Stimulated activated CD4-positive, alpha-beta T cell treated with anti-CD3 and anti-CD28 coated beads, Interleukin-15, amount 100 ng/mL, for 24 hours (primary cell): ENCODE measurements at regions not wholly inside any gene's neighbourhood (a gene's known extent, or its start where the extent isn't known, plus 50 kb on each side); places are given as distances from the start of the nearest gene placed in this dataset.

ENCODE experiments used
- DNase-seq: peaks from one replicate; pipeline ENCODE4 v3.0.0-alpha.2; 2020

DNA sequence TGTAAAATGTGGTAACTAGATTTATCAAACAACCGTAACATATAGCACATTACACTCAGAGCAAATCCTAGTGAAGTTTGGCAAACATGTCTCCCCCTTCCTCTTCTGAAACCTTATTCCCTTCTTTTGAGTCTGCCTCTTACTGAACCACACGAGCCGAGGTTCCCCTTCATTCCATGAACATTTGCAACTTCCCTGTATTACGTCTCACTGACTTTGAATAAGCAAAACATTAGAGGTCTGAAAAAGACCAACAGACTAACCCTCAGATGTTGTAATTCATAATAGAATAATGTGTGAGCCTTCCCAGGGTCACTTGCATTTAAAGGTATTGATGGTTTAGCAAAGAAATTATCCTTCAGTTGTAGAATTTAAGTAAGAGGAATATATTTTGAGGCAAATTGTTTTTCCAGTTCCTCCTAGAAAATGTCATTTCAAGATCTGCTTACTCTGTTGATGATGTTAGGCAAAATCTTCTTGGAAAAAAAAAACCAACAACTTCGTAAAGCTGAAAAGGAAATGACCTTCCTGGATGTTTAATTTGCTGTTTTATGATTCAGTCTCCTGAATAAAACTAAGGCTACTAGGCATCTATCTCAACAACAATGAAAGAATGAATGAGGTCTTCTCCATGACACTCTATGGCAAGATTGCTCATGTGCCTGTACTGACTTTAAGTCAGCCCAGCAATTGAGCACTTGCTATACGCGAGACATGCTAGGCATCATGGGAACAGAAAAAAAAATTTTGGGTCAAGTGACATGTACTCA, 296.9 kb upstream of the NECTIN3 start:
- DNase-seq = no peak

DNA sequence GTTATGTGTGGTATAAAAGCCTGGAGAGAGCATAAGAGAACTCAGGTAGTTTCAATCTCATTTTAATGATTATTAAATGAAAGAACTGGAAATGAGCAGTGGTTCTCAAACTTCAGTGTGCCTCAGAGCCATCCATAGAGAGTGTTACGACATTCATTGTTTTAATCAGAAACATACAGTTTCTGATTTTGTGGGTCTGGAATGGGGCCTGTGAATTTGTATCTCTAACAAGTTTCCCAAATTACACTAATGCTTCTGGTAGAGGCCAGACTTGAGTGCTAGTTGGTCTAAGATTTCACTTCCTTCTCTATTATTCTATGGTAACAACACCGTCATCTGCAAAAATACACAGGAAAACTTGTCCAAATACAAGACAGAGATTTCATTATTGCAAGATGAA, 292.0 kb upstream of the NECTIN3 start:
- DNase-seq = no peak

DNA sequence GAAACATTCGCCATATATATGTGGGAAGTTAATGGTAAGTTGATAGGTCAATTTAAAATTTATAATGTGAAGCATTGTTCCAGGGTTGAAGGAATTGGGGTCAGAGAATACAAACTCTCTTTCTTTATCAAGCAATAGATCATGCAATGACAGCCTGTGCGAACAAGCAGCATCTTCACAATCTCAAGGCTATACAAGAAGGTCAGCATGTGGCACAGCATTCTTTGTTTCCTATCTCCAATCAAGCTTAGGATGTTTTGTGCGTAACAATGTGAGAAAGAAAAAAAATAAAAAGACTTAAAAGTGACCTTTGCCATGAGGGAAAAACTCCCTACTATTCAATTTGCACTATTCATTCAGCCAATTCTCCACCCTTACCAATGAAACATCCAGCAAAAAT, 288.1 kb upstream of the NECTIN3 start:
- DNase-seq = no peak

DNA sequence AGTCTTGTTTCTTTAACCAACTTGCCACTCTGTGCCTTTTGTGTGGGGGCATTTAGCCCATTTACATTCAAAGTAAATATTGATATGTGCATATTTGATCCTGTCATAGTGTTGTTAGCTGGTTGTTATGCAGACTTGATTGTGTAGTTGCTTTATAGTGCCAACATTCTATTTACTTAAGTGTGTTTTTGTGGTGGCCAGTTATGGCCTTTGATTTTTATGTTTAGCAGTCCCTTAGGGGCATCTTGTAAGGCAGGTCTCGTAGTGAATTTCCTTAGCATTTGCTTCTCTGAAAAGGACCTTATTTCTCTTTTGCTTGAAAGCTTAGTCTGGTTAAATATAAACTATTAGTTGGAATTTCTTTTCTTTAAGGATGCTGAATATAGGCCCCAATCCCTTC, 282.8 kb upstream of the NECTIN3 start:
- DNase-seq = no peak

DNA sequence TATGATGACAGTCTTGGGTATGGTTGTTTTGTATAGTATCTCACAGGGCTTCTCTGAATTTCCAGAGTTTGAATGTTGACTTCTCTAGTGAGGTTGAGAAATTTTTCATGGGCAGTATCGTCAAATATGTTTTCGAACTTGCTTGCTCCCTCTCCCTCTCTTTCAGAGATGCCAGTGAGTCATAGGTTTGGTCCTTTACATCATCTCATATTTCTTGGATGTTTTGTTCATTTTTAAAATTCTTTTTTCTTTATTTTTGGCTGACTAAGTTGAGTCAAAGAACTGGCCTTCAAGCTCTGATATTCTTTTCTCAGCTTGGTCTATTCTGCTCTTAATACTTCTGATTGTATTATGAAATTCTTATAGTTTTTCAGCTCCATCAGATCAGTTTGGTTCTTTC, 282.3 kb upstream of the NECTIN3 start:
- no peak for DNase-seq

DNA sequence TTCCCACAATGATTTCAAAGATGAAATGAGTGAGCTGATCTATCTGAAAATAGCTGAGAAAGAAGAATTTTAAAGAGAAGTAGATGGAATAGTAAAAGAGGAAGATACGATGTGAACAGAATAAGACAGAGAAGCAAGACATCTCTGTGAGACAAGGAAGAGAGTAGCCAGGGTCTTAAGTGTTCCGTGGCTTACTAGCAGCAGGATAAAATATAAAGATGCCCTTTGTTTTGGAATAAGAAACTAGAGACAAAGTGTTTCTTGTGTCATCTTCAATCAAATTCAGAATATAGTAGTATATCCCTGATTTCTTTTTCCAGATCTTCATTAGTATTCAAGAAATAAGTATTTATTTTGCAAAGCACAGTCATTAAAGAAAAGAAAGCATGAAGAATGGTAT, 281.0 kb upstream of the NECTIN3 start:
- DNase-seq = no peak

DNA sequence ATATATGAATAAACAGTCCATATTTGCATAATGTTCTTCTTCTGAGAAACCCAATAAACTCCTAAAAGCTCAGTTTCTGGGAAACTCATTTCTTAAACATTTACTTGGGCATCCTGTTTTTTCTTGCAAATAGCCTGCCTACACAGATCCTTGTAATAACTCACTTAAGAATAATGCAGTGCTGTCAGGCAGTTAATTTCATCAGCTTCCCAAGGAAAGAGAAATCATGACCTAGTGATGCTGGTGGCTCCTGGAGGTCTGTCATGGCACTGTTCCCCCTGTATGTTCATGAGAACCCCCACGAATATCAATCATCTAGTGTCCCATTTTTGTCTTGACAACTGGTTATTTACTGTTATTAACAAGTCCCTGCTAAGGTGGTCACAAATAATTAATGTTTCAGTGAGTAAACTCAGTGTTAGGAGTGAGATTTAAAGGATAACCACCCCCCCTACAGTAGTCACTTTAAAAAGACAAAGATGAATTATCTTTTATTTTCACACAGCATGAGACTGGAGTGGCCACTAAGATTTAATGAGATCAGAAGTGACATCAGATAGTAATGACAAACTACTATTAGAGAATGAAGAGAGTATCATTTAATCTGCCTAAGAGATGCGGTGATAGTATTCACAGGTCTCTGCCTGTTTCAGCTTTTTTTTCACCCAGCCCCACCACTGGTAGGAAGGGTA, 279.5 kb upstream of the NECTIN3 start:
- no peak for DNase-seq

DNA sequence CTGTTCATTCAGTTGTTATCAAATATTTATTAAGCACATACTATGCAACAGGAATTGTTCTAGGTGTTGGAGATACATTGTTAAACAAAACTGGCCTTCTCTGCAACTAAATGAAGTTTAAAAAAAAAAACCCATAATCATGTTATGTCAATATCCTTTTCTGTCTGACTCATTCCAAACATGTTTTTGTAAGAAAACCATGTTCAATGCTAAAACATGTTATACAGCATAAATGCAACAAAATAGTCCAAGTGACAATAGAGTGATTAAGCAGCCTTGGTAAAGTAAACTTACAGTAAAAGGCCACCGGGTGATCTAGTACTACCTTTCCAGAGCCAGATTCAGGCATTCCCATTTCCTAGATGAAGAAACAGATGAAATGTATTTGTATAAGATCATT, 278.0 kb upstream of the NECTIN3 start:
- no peak for DNase-seq

DNA sequence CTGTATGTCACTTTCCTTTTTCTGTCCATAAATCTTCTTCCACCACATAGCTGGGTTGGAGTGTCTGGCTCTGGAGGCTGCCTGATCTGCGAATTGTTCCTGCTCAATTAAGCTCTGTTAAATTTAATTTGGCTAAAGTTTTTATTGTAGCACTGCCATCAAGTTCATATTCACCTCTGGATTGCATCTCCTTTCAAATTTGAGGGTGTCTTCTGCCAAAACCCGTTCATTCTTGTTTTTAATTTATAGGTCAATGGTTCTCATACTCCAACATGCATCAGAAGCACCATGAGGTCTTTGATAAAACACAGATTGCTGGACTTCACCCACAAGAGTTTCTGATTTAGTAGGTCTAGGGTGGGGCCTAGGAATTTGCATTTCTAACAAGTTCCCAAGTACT, 276.5 kb upstream of the NECTIN3 start:
- no peak for DNase-seq

DNA sequence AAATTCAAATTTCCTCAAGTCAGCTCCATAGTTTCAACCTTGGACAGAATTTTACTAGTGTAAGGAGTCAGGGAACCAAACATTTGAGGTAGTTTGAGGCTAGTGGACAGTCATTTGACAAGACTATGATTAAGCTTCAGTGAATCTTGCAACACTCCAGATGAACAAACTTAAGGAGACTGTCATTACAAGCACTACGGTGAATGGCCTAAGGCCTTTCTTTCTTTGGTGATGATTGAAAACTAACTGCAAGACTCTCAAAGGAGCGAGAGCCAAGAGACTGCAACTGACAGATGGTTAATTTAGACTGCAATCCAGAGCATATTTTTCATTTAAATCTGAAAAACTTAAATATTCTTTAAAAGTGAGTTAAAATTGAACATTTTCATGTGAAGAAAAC, 272.3 kb upstream of the NECTIN3 start:
- no peak for DNase-seq

DNA sequence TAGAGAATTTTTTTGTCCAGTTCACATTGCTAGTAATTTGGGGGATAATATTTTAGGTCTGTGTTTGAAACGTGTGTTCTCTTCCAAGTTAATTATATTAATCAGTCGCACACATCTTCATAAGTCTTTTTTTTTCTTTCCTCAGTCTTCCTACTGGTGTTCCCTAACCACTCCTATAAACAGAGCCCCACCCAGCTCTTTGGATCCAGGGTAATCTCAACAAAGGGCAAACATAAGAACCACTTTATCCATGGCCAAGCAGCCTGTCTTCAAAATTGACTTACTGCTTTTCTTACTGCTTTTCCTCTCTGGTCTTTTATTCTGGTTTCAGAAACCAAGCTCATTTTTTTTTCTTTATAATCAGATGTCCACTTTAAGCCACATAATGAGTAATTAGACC, 266.8 kb upstream of the NECTIN3 start:
- no peak for DNase-seq

DNA sequence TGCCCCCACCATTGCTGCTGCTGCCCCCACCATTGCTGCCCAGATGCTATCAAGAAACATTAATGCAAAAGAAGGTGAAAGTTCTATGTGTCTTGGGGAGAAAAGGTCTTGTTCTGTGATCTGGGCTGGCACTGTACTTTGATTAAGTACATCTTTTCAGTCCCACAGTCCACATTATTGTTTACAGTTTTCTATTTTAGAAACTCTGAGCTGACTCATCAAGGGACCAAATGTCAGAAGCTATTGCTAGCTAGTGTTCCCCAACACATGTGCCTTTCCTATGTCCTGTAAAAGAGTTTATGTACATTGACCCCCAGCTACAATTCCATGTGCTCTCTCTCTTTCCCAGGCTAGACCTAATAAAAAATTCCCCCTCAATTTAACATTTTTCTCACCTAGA, 264.7 kb upstream of the NECTIN3 start:
- no peak for DNase-seq

DNA sequence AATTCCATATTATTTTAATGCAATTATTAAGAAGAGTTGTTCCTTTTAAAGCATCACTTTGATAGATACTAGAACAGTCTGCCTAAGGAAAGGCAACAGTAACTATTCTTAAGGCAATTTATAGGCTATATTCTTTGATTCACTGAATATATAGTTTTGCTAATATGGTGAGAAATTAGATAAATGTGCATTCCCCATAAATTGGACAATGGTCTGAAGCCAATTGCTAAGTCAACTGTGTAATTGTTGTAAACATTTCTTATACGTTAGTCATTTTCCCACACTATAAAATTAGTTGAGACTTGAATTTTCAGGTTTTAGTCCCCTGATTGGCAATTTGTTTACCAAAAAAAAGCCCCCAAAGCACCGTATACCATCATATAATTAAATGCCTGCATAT, 263.0 kb upstream of the NECTIN3 start:
- no peak for DNase-seq

DNA sequence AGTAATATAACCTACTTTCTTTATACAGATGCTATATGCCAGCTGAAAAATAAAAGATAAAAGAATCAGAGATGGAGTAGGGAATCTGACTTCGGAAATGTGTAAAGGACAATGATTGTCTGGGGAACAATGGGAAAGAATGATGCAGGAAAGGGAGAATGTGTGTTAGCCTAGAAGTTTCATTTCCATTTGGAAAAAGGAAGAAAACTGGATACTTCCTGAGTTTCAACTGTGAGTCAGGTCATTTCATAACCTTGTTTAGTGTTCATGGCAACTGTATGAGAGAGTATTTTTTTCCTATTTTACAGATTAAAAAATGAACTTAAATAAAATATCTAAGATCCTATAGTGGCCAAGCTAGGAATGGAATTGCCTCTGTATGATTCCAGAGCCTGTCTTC, 261.3 kb upstream of the NECTIN3 start:
- no peak for DNase-seq

DNA sequence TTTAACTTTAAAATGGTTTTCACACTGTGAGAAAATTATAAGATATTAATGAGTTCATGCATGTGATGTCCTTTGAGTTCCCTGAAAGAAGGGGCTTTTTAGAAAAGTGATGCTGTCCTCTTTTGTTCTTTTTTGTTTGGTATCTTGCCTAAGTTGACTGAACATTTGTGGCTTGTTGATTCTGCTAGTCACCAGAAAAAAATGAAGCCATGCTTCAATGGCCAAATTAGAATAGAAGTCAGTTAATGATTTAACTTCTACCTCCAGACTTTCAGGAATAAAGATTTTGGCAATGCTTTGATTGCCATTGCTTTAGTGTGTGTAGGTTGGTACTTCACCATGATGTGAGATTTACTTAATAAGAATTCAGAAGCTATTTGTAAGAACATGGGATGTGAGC, 260.6 kb upstream of the NECTIN3 start:
- no peak for DNase-seq

DNA sequence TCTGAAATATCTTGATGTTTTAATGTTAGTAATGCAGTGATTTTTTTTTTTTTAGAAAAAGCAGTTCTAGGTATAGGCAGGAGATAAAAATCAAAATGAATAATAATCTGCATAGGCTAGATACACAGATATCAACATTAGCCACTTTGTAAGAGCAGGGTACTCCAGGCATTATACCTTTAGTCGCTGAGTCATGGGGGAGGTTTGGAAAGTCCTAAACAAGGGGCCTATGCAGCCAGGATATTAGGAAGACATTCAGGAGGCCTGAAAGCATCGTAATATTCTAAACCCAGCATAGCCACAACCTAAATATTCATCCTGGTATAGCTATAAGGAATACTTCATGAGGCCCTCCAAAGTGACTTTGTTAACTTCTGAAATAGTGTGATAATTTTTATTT, 258.1 kb upstream of the NECTIN3 start:
- no peak for DNase-seq

DNA sequence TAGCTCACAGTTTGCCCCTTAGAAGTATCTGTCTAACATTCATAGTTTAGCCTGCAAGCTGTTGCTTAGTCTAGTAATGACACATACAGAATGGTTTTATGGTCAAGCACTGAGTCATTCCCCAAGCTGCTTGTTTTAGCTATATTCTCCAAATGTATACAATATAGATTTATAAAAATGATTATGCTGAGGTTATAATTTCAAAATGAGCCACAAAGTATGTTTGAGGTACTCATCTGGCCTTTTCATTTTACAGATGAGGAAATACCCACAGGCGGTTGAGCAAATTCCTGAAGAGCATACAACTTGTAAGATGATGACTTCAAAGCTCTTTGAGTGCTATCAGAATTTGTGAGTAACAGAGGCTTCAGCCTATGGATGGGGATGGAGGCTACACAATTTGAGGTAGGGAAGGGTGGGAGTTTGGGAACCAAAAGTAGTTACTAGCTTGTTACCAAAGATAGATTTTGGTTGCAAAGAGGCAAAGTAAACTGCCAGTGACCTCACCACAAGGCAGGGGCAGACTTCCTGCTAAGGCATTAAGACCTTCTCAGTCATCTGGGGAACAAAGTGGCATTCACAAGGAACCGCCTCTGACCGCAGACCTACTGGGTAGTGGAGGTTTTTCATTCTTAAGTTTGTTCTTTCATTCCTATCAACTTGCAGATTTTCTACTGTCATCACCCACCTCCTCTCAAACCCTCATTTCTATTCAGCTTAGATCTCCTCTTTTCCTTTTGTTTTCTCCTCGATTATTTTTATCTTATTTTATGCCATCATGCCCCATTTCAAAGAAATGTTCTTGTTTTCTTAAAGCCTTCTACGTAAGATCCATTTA, 257.2 kb upstream of the NECTIN3 start:
- DNase-seq = peak; percentile 47

DNA sequence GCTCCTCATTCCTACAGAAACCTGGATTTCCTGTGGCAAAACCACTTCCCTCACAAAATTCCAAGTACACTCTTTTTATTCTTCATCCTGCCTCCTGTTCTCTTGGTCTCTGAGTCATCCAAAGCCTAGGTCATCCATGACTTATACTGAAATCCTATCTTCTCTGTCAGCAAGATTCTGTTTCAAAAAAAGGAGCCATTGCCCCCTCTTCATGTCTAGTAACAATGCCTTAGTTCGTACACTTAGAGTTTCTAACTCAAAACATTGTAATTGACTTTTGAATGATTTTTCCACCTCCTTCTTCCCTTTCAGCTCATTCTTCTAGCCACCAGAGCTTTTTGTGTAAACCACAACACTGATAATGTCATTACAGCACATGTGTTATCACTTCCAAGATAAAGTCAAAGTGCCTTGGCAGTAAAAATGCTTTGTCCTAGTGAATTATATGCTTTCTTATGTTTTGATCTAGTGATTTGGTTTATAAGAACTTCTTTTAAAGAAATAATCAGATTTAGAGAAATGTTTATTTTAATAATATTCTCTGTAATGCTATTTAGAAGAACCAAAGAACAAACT, 256.5 kb upstream of the NECTIN3 start:
- DNase-seq = no peak

DNA sequence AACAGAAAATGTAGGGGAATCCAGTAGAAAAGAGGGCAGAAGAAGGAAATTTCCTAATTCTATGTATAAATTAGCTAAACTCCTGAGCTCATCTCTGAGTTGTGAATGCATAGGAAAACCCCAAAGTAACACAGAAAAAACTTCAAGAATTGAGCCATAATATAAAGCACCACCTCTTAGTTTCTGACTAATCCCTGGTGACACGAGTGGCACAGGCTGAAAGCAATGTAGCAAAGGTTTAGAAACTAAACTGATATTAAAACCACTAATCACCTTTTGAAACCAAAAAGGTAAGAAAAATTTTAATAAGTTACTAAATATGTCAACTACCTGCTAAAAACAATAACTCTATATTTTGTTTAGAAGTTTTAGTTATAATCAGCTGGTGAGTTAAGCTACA, 255.6 kb upstream of the NECTIN3 start:
- DNase-seq = no peak

DNA sequence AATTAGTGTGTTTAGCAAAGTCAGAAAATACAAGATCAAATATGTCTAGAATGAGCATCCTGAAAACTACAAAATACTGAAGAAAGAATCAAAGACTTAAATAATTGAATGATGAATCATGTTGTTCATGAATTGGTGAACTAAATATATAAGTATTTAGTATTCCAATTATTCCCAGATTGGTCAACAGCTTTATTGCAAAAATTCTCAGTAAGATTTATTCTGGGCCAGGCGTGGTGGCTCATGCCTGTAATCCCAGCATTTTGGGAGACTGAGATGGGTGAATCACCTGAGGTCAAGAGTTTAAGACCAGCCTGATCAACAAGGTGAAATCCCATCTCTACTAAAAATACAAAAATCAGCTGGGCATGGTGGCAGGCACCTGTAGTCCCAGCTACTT, 250.0 kb upstream of the NECTIN3 start:
- DNase-seq = no peak

DNA sequence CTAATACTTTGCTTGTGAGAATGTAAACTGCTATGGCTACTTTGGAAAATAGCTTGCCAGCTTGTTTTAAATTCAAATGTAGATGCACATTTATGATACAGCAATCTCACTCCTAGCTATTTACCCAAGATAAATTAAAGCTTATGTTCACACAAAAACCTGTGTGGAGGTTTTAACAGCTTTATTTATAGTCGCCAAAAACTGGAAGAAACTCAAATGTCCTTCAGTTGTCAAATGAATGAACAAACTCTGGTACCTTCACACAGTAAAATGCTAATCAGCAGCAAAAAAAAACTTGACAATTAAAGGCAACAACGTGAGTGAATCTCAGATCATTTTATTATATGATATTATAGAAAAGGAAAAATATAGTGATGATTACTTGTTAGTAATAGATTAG, 248.6 kb upstream of the NECTIN3 start:
- no peak for DNase-seq

DNA sequence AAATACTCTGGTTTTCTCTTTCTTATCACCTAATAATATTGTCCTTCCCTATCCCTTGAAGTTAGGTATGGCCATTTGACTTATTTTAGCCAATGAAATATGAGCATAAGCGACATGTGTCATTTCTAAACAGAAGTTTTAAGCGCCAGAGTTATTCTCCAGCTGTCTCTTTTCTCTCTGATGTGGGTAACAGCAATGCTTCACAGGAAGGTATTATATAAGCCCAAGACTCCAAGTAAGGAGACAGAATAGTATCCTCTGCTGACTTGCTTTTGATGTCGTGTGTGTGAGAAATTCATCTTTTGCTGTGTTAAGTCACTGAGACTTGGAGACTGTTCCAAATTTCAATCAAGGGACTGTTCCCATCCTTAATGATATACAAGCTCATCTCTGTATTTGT, 224.6 kb upstream of the NECTIN3 start:
- DNase-seq = no peak

DNA sequence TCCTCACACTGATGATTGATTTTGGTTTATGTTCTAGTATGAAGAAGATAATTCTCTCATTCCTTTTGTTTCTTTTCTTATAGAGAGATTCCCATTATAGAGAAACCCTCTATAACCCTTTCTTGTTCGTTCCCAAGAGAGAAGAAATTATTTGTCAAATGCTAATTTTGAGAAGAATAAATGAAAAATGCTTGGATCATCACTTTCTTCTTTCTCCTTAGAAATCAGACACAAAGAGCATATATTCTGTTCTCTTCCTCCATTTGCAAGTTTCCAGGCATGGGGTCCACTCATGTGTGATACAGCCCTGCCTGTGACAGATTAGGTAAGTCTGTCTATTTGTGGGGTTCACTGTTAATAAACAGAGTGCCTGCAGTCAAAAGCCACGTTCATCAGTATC, 222.6 kb upstream of the NECTIN3 start:
- DNase-seq = no peak

DNA sequence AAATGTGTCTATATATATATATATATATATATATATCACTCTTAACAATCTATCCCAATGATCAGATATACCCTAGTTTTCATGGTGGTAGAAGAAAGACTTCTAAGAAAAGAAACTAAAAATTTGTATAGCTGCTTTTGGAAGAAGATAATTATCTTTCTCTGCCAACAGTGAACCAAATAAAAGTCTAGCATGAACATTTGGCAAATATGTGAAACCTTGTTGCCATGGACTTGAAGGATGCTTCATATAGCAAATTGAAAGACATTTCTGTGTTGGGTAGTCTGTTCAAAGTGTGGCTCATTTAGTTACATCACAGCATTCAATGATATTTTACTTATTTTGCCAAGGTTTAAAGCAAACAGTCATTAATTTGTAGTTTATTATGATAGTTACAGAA, 219.9 kb upstream of the NECTIN3 start:
- no peak for DNase-seq
